SK-N-SH (cell line): ENCODE measurements at regions not wholly inside any gene's neighbourhood (a gene's known extent, or its start where the extent isn't known, plus 50 kb on each side); places are given as distances from the start of the nearest gene placed in this dataset.

ENCODE experiments used
- CTCF ChIA-PET: fragments of 300-600, 350-600 bp; formaldehyde crosslinking; extraction: SDS; loops from one replicate; lab custom pipeline; 2021; lab: Yijun Ruan, JAX
- POLR2A ChIA-PET: fragments of 350-600 bp; sonication (Branson Sonifier 250); formaldehyde crosslinking; extraction: SDS; loops from one replicate; lab custom pipeline; 2020; ENCODE audit warnings: antibody characterized with exemption, inconsistent platforms; lab: Yijun Ruan, JAX
- DNase-seq: peaks from one replicate; pipeline ENCODE4 v3.0.0; 2012
- H2AFZ ChIP-seq: fragments of 200-600 bp; sonication (generic); 2 replicates; pipeline ENCODE4 v1.8.1; 2016; ENCODE audit warnings: antibody characterized with exemption, mild to moderate bottlenecking, low read depth
- H3F3A ChIP-seq: fragments of 200-600 bp; sonication (generic); replicated peaks from 2 replicates; pipeline ENCODE3; 2016; ENCODE audit warnings: antibody characterized with exemption, mild to moderate bottlenecking; ENCODE audit not compliant: insufficient read depth
- H3K27ac ChIP-seq, 2 experiments: fragments of 200-500 bp in 1 of 2; fragments of 200-600 bp in 1 of 2; sonication (Bioruptor generic) in 1 of 2; sonication (generic), shearing (Covaris generic) in 1 of 2; 2 replicates each; pipeline versions ENCODE4 v1.5.1 to v1.6.1; 2014 to 2016; ENCODE audit warnings: low read depth in 2 of 2, inconsistent platforms in 1 of 2, low read length in 1 of 2, mild to moderate bottlenecking in 1 of 2, mixed read lengths in 1 of 2
- H3K27me3 ChIP-seq: fragments of 200-600 bp; sonication (generic), shearing (Covaris generic); 2 replicates; pipeline ENCODE4 v1.6.1; 2016; ENCODE audit warnings: mixed run types; ENCODE audit not compliant: insufficient read depth
- H3K36me3 ChIP-seq, 2 experiments: fragments of 200-500 bp in 1 of 2; fragments of 200-600 bp in 1 of 2; sonication (Bioruptor generic) in 1 of 2; sonication (generic) in 1 of 2; replicated peaks in 1 of 2; 2 replicates each; pipeline versions ENCODE3 to v1.5.1; 2014 to 2016; ENCODE audit warnings: low read length in 1 of 2, mild to moderate bottlenecking in 1 of 2; ENCODE audit not compliant: insufficient read depth in 2 of 2, control insufficient read depth in 1 of 2
- H3K4me1 ChIP-seq, 2 experiments: fragments of 200-500 bp in 1 of 2; fragments of 200-600 bp in 1 of 2; sonication (Bioruptor generic) in 1 of 2; sonication (generic), shearing (Covaris generic) in 1 of 2; 2 replicates each; pipeline versions ENCODE4 v1.5.1 to v1.6.1; 2014 to 2016; ENCODE audit warnings: low read depth in 1 of 2, low read length in 1 of 2, mixed run types in 1 of 2; ENCODE audit not compliant: insufficient read depth in 2 of 2, control insufficient read depth in 1 of 2
- H3K4me2 ChIP-seq: fragments of 200-600 bp; sonication (generic), shearing (Covaris generic); 2 replicates; pipeline ENCODE4 v1.6.1; 2017; ENCODE audit warnings: mixed run types
- H3K4me3 ChIP-seq, 2 experiments: fragments of 200-500 bp in 1 of 2; fragments of 200-600 bp in 1 of 2; sonication (Bioruptor generic) in 1 of 2; sonication (generic), shearing (Covaris generic) in 1 of 2; 2 replicates each; pipeline versions ENCODE4 v1.5.1 to v1.8.1; 2014 to 2016; ENCODE audit warnings: low read depth in 2 of 2, inconsistent platforms in 1 of 2, low read length in 1 of 2, mild to moderate bottlenecking in 1 of 2, mixed read lengths in 1 of 2, moderate library complexity in 1 of 2
- H3K79me2 ChIP-seq: fragments of 200-600 bp; sonication (generic); 2 replicates; pipeline ENCODE4 v1.8.1; 2017; ENCODE audit warnings: mild to moderate bottlenecking; ENCODE audit not compliant: insufficient read depth
- H3K9ac ChIP-seq: fragments of 200-600 bp; sonication (generic); 2 replicates; pipeline ENCODE4 v1.6.1; 2017; ENCODE audit warnings: mixed run types
- H3K9me2 ChIP-seq: fragments of 200-600 bp; sonication (generic); 2 replicates; pipeline ENCODE4 v1.6.1; 2017; ENCODE audit warnings: mixed run types
- H3K9me3 ChIP-seq: fragments of 200-600 bp; sonication (generic); 2 replicates; pipeline ENCODE4 v1.6.1; 2017; ENCODE audit warnings: mixed run types, mild to moderate bottlenecking, moderate library complexity
- H4K20me1 ChIP-seq: fragments of 200-600 bp; sonication (generic); 2 replicates; pipeline ENCODE4 v1.6.1; 2017; ENCODE audit warnings: mild to moderate bottlenecking, mixed run types; ENCODE audit not compliant: insufficient read depth
- EP300 ChIP-seq, 2 experiments: IDR thresholded peaks; 2 replicates each; pipeline versions ENCODE4 v1.4.0 to v1.6.1; 2012; ENCODE audit warnings: borderline replicate concordance in 1 of 2, low read depth in 1 of 2, low read length in 1 of 2
- FOXJ3 ChIP-seq: sonication (generic); formaldehyde crosslinking; IDR thresholded peaks from 2 replicates; pipeline ENCODE4 v1.5.1; 2020; ENCODE audit warnings: mild to moderate bottlenecking, missing genetic modification reagents
- MAX ChIP-seq: IDR thresholded peaks from 2 replicates; pipeline ENCODE4 v1.4.0; 2012; ENCODE audit warnings: low read depth
- RAD21 ChIP-seq: IDR thresholded peaks from 2 replicates; pipeline ENCODE4 v1.6.1; 2012; ENCODE audit warnings: mild to moderate bottlenecking, low read length
- RCOR1 ChIP-seq: fragments of 150-350 bp; IDR thresholded peaks from 2 replicates; pipeline ENCODE4 v1.6.1; 2017; ENCODE audit warnings: antibody characterized with exemption, low read length
- WGBS: methylation state at CpG from one replicate; pipeline ENCODE4 v1.1.6; 2017; ENCODE audit warnings: low lambda C conversion rate; 5-methylcytosine and 5-hydroxymethylcytosine counted together

GRCh38 chr1:29389533-29390041 is 153.3 kb downstream of the PTPRU start:
- WGBS = 11% methylated on average over 2 of the region's 2 CpGs
- CTCF ChIA-PET = interaction anchor here (1.3 kb wide), 1 partner anchor 26 kb away, joined by 3 read pairs; no protein-coding TSS in a partner anchor
- DNase-seq = peak; percentile 55
- Histone ChIP-seq H3F3A (no peaks in the 10 kb centered on the region), H3K9ac (no peak overlapping the region), H3K4me1 (peaks cover 0 to 35% of the 10 kb centered on the region in 2 experiments; a peak in 1 of 4 replicates), H3K36me3 (no peaks in the 10 kb centered on the region), H3K27me3 (no peaks in the 10 kb centered on the region), H2AFZ (no peak overlapping the region), H3K27ac (peak overlapping the region in 1 of 2 experiments; percentile 34; a peak in 1 of 4 replicates), H3K9me2 (no peaks in the 10 kb centered on the region), H3K79me2 (no peaks in the 10 kb centered on the region), H3K4me3 (no peak overlapping the region)
- POLR2A ChIA-PET = no interaction called here
- TF ChIP-seq MAX (no peak), EP300 (IDR thresholded peaks at IDR 0.05; ENCODE audit: borderline replicate concordance in 1 of 2, low read depth in 1 of 2, low read length in 1 of 2) (peak in 1 of 2 experiments; percentile 29; a peak in 1 of 4 replicates), RCOR1 (peak; percentile 57; the same call in 1 of the 2 replicates)
- TF ChIP-seq, all 33 proteins: peak for 2
- Histone ChIP-seq H3K4me2 (no peak overlapping the region), H4K20me1 (no peaks in the 10 kb centered on the region), H3K9me3 (no peaks in the 10 kb centered on the region)

- DNase-seq = no peak
Measured at GRCh38 chr1:29388884-29389283, 152.6 kb downstream of the PTPRU start.

GRCh38 chr1:29388170-29388569 is 151.8 kb downstream of the PTPRU start:
- H3K9me3 ChIP-seq = no peaks in the 10 kb centered on the region
- 78% methylated on average over 2 of the region's 2 CpGs for whole genome bisulfite sequencing
- ChIA-PET POLR2A (interaction anchor here (0.6 kb wide), 1 partner anchor 33 kb away, joined by 3 read pairs; no protein-coding TSS in a partner anchor), CTCF (interaction anchor here (0.8 to 1.1 kb wide), 2 partner anchors 10 to 28 kb away, joined by 3 to 4 read pairs; no protein-coding TSS in a partner anchor)
- no peaks in the 10 kb centered on the region for H3K79me2 ChIP-seq
- no peak overlapping the region for H3K27ac ChIP-seq
- H3K9me2 ChIP-seq = no peaks in the 10 kb centered on the region
- no peak for DNase-seq
- H2AFZ ChIP-seq = no peak overlapping the region
- H4K20me1 ChIP-seq = no peaks in the 10 kb centered on the region
- no peaks in the 10 kb centered on the region for H3F3A ChIP-seq
- no peak for TF ChIP-seq FOXJ3 (CRISPR knock-in tag)
- H3K4me1 ChIP-seq = peaks cover 0 to 38% of the 10 kb centered on the region in 2 experiments; a peak in 1 of 4 replicates
- no peak overlapping the region for H3K9ac ChIP-seq
- no peak overlapping the region for H3K4me3 ChIP-seq
- H3K4me2 ChIP-seq = no peak overlapping the region
- H3K27me3 ChIP-seq = no peaks in the 10 kb centered on the region
- H3K36me3 ChIP-seq = no peaks in the 10 kb centered on the region

More at GRCh38 chr1:29388884-29389283, 152.6 kb downstream of the PTPRU start:
- ChIA-PET CTCF (interaction anchor here (0.8 kb wide), 1 partner anchor 27 kb away, joined by 3 read pairs; no protein-coding TSS in a partner anchor), POLR2A (interaction anchor here (0.6 kb wide), 1 partner anchor 34 kb away, joined by 3 read pairs; no protein-coding TSS in a partner anchor)
- TF ChIP-seq RAD21 = no peak
- Histone ChIP-seq H3K9me3 (no peaks in the 10 kb centered on the region), H3K79me2 (no peaks in the 10 kb centered on the region), H4K20me1 (no peaks in the 10 kb centered on the region), H2AFZ (no peak overlapping the region), H3F3A (no peaks in the 10 kb centered on the region), H3K4me1 (peaks cover 0 to 32% of the 10 kb centered on the region in 2 experiments; a peak in 1 of 4 replicates), H3K4me2 (no peak overlapping the region), H3K36me3 (no peaks in the 10 kb centered on the region), H3K27me3 (no peaks in the 10 kb centered on the region), H3K27ac (no peak overlapping the region), H3K4me3 (no peak overlapping the region), H3K9me2 (no peaks in the 10 kb centered on the region), H3K9ac (no peak overlapping the region)
- 61% methylated on average over 6 of the region's 6 CpGs for WGBS
